ENCODE measurements at regions not wholly inside any gene's neighbourhood (a gene's known extent, or its start where the extent isn't known, plus 50 kb on each side); places are given as distances from the start of the nearest gene placed in this dataset.

GRCh38 chrX:113305496-113305895 is 464.9 kb upstream of the AMOT start:
- Histone ChIP-seq H3K36me3 (ENCODE audit: control insufficient read depth in 2 of 4, insufficient read depth in 4 of 4, low read length in 3 of 4) (peaks cover 0 to 3% (median 0%) of the 10 kb centered on the region in 4 experiments; a peak in 1 of 8 replicates), H3K23me2 (ENCODE audit: low read depth, low read length) (no peaks in the 10 kb centered on the region), H3K14ac (ENCODE audit: insufficient read length) (no peak overlapping the region), H3K79me2 (ENCODE audit: control insufficient read depth in 1 of 2, insufficient read depth in 2 of 2, low read length in 2 of 2) (no peaks in the 10 kb centered on the region), H2BK5ac (ENCODE audit: low read depth, low read length) (no peak overlapping the region), H3K9ac (replicated peaks in 1 of 4; ENCODE audit: extremely low read depth in 1 of 4, low read depth in 3 of 4, low read length in 3 of 4) (no peak overlapping the region), H2AFZ (ENCODE audit: low read length) (no peak overlapping the region), H3K18ac (ENCODE audit: extremely low read depth, low read length) (no peak overlapping the region), H3K4ac (replicated peaks; ENCODE audit: insufficient read length, low read depth, low read length) (no peak overlapping the region), H3K4me3 (ENCODE audit: extremely low read depth in 1 of 4, insufficient read depth in 2 of 4, low read depth in 3 of 4, low read length in 4 of 4) (no peak overlapping the region), H2BK120ac (replicated peaks; ENCODE audit: low read depth, low read length) (no peak overlapping the region), H2BK12ac (ENCODE audit: low read depth, low read length) (no peak overlapping the region), H3K79me1 (ENCODE audit: low read depth, low read length) (no peaks in the 10 kb centered on the region), H4K20me1 (replicated peaks in 1 of 2; ENCODE audit: control insufficient read depth in 1 of 2, insufficient read depth in 2 of 2, low read length in 2 of 2) (no peaks in the 10 kb centered on the region), H2BK15ac (ENCODE audit: low read length) (no peak overlapping the region), H3K9me3 (ENCODE audit: insufficient read depth in 2 of 2, low read depth in 1 of 2, low read length in 1 of 2) (no peaks in the 10 kb centered on the region), H4K91ac (replicated peaks; ENCODE audit: insufficient read length, low read length) (no peak overlapping the region), H3K27ac (ENCODE audit: low read depth, low read length) (no peak overlapping the region), H3K27me3 (replicated peaks in 1 of 4; ENCODE audit: control insufficient read depth in 3 of 4, extremely low read depth in 1 of 4, insufficient read depth in 3 of 4, low read length in 3 of 4) (no peaks in the 10 kb centered on the region), H4K8ac (ENCODE audit: extremely low read depth, insufficient read depth, low read length) (no peak overlapping the region), H4K5ac (ENCODE audit: insufficient read length, low read depth, low read length) (no peak overlapping the region), H3K4me2 (ENCODE audit: insufficient read depth in 1 of 2, low read depth in 2 of 2, low read length in 2 of 2) (no peak overlapping the region), H2AK5ac (ENCODE audit: low read depth, low read length) (no peak overlapping the region; the same call in 1 of the 2 replicates), H3K23ac (ENCODE audit: insufficient read length) (no peak overlapping the region), H3K56ac (replicated peaks; ENCODE audit: insufficient read length, low read depth, low read length) (no peak overlapping the region), H3K4me1 (replicated peaks in 1 of 4; ENCODE audit: control insufficient read depth in 3 of 4, insufficient read depth in 4 of 4, low read length in 3 of 4) (no peaks in the 10 kb centered on the region), H2BK20ac (ENCODE audit: low read length) (no peak overlapping the region)
- 100% methylated on average over 1 of the region's 1 CpG; no CpG with 5 or more reads in 1 of the 2 experiments for WGBS, 2 experiments (ENCODE audit: extremely low coverage in 1 of 2, insufficient coverage in 1 of 2, insufficient read length in 1 of 2, insufficient replicate concordance in 2 of 2, low coverage in 1 of 2, low lambda C conversion rate in 2 of 2, missing lambda C conversion rate in 1 of 2)
- FAIRE-seq (no peak), DNase-seq (ENCODE audit: low read depth in 1 of 2, low spot score in 2 of 2) (no peak)
- TF ChIP-seq BACH1 (IDR thresholded peaks at IDR 0.05; ENCODE audit: low read length) (no peak), BRCA1 (IDR thresholded peaks at IDR 0.05; ENCODE audit: low read depth, low read length) (no peak), MAX (IDR thresholded peaks at IDR 0.05) (no peak), ATF3 (IDR thresholded peaks at IDR 0.05; ENCODE audit: insufficient read depth, low read depth, low read length) (no peak), TAF1 (IDR thresholded peaks at IDR 0.05; ENCODE audit: low read depth, low read length) (no peak), SAP30 (IDR thresholded peaks at IDR 0.05; ENCODE audit: insufficient read depth, insufficient replicate concordance, low read length) (no peak), CTBP2 (IDR thresholded peaks at IDR 0.05; ENCODE audit: borderline replicate concordance, insufficient read depth, insufficient read length, low read length) (no peak), MAFK (IDR thresholded peaks at IDR 0.05; ENCODE audit: low read depth, low read length) (no peak)
- POLR2A ChIA-PET (ENCODE audit: partially characterized antibody), result no interaction called here
- CTCF ChIA-PET (ENCODE audit: partially characterized antibody), result no interaction called here
